CD4-positive, alpha-beta T cell (primary cell): ENCODE measurements at regions not wholly inside any gene's neighbourhood (a gene's known extent, or its start where the extent isn't known, plus 50 kb on each side); places are given as distances from the start of the nearest gene placed in this dataset.

Source experiments
- ATAC-seq: fragments of 200-7000 bp; cut with Tn5 transposase; one replicate; pipeline ENCODE4 v1.10.0; 2022; ENCODE audit warnings: mild to moderate bottlenecking; ENCODE audit not compliant: poor library complexity
- CTCF ChIA-PET: fragments of 350-600 bp; sonication (Branson Sonifier 250); formaldehyde crosslinking; loops from one replicate; lab custom pipeline; 2021; ENCODE audit warnings: antibody characterized with exemption, inconsistent platforms; lab: Charles Lee
- POLR2A ChIA-PET: fragments of 350-600 bp; sonication (Branson Sonifier 250); formaldehyde crosslinking; loops from one replicate; lab custom pipeline; 2021; ENCODE audit warnings: antibody characterized with exemption, inconsistent platforms; lab: Charles Lee
- DNase-seq, 14 experiments: peaks; one replicate each; pipeline ENCODE4 v3.0.0-alpha.2; 2013 to 2020; ENCODE audit warnings: mixed read lengths in 2 of 14
- H3K27ac ChIP-seq, 2 donors: one replicate each; pipeline versions ENCODE4 v1.5.1 to v1.7.0; 2013; ENCODE audit warnings: low read length in 2 of 2, low read depth in 1 of 2, mild to moderate bottlenecking in 1 of 2
- H3K27me3 ChIP-seq, 2 experiments: 1 replicate in 1 of 2; 2 replicates in 1 of 2; pipeline versions ENCODE4 v1.6.1 to v1.7.0; 2013; ENCODE audit warnings: low read length in 2 of 2, control low read depth in 1 of 2, mild to moderate bottlenecking in 1 of 2, moderate library complexity in 1 of 2; ENCODE audit not compliant: insufficient read depth in 2 of 2, control insufficient read depth in 1 of 2
- H3K36me3 ChIP-seq: one replicate; pipeline ENCODE4 v1.6.1; 2013; ENCODE audit warnings: low read length, control low read depth; ENCODE audit not compliant: insufficient read depth
- H3K4me1 ChIP-seq: one replicate; pipeline ENCODE4 v1.6.1; 2013; ENCODE audit warnings: low read length, control low read depth; ENCODE audit not compliant: insufficient read depth
- H3K4me3 ChIP-seq: one replicate; pipeline ENCODE4 v1.5.1; 2013; ENCODE audit warnings: mild to moderate bottlenecking, low read length, moderate library complexity
- H3K9me3 ChIP-seq, 2 experiments: 1 replicate in 1 of 2; 2 replicates in 1 of 2; pipeline versions ENCODE4 v1.6.1 to v1.7.0; 2013; ENCODE audit warnings: low read length in 2 of 2, mild to moderate bottlenecking in 2 of 2, control low read depth in 1 of 2, moderate library complexity in 1 of 2; ENCODE audit not compliant: control insufficient read depth in 1 of 2, insufficient read depth in 1 of 2
- H3K27ac Mint-ChIP-seq: one replicate; pipeline ENCODE4 v1.8.0; 2020; ENCODE audit warnings: mixed read lengths
- H3K27me3 Mint-ChIP-seq: one replicate; pipeline ENCODE4 v1.8.0; 2021; ENCODE audit warnings: mixed read lengths
- H3K36me3 Mint-ChIP-seq: one replicate; pipeline ENCODE4 v1.8.0; 2021; ENCODE audit warnings: low read depth, mixed read lengths
- H3K4me1 Mint-ChIP-seq: one replicate; pipeline ENCODE4 v1.8.0; 2021; ENCODE audit warnings: low read depth, mixed read lengths
- H3K4me3 Mint-ChIP-seq: one replicate; pipeline ENCODE4 v1.8.0; 2020; ENCODE audit warnings: mild to moderate bottlenecking, mixed read lengths
- H3K9me3 Mint-ChIP-seq: one replicate; pipeline ENCODE4 v1.8.0; 2020; ENCODE audit warnings: mixed read lengths
- intact Hi-C, 2 experiments: fragments of 100-400 bp; cut with DNase I in 1 of 2; cut with micrococcal nuclease in 1 of 2; formaldehyde crosslinking; loops; one replicate each; pipeline versions ENCODE4 v1.15.1 to v1.9.0; 2023 to 2025; cut with DNase I, micrococcal nuclease
- TF ChIP-seq, protein P1 (sequence below): fragments of 200-600 bp; IDR thresholded peaks from one replicate; pipeline ENCODE4 v1.8.0; 2022; ENCODE audit warnings: antibody characterized with exemption, mild to moderate bottlenecking

DNA sequence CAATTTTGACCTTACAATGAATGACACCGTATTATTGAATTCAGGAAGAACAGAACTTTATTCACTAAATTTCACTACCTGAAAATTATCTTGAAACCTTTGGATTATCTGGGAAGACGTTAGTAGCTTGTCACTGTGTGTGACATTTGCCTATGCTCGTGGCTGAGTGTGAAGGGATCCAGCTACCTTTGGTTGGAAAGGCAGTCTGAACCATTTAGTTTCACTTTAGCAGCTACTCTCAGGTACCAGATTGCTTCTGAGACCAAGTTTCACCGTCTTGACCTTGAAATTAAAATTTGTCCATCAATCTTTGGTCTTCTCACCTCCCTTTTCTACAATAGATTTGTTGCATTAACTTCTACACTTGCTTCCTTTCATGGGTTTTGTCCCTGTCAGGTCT is 637.5 kb downstream of the MBD2 start:
- H3K4me3 ChIP-seq = no peak overlapping the region
- no peaks in the 10 kb centered on the region for H3K36me3 ChIP-seq
- peaks cover 3 to 6% of the 10 kb centered on the region in 2 experiments for H3K9me3 ChIP-seq
- ATAC-seq (no peak), DNase-seq (no peak)
- no peak overlapping the region for H3K27ac Mint-ChIP-seq
- H3K4me1 ChIP-seq = no peaks in the 10 kb centered on the region
- TF ChIP-seq, protein P1, sequence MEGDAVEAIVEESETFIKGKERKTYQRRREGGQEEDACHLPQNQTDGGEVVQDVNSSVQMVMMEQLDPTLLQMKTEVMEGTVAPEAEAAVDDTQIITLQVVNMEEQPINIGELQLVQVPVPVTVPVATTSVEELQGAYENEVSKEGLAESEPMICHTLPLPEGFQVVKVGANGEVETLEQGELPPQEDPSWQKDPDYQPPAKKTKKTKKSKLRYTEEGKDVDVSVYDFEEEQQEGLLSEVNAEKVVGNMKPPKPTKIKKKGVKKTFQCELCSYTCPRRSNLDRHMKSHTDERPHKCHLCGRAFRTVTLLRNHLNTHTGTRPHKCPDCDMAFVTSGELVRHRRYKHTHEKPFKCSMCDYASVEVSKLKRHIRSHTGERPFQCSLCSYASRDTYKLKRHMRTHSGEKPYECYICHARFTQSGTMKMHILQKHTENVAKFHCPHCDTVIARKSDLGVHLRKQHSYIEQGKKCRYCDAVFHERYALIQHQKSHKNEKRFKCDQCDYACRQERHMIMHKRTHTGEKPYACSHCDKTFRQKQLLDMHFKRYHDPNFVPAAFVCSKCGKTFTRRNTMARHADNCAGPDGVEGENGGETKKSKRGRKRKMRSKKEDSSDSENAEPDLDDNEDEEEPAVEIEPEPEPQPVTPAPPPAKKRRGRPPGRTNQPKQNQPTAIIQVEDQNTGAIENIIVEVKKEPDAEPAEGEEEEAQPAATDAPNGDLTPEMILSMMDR = no peak
- H3K9me3 Mint-ChIP-seq = peaks cover 7% of the 10 kb centered on the region
- intact Hi-C loops = no loop called here
- no peaks in the 10 kb centered on the region for H3K27me3 Mint-ChIP-seq
- no peak overlapping the region for H3K27ac ChIP-seq
- no peaks in the 10 kb centered on the region for H3K36me3 Mint-ChIP-seq
- ChIA-PET POLR2A (no interaction called here), CTCF (no interaction called here)
- H3K4me3 Mint-ChIP-seq = no peak overlapping the region
- no peaks in the 10 kb centered on the region for H3K4me1 Mint-ChIP-seq
- no peaks in the 10 kb centered on the region for H3K27me3 ChIP-seq
